GM18907 (cell line): ENCODE measurements at regions not wholly inside any gene's neighbourhood (a gene's known extent, or its start where the extent isn't known, plus 50 kb on each side); places are given as distances from the start of the nearest gene placed in this dataset.
"Not testable (repeated sequence)": the region's sequence is repeated elsewhere in the genome, so short reads cannot be mapped to it uniquely, and the experiment has no call there.

Experiments used
- ATAC-seq: cut with Tn5 transposase; IDR thresholded peaks from one replicate; pipeline ENCODE4 v1.9.1; 2021; ENCODE audit warnings: mild to moderate bottlenecking, moderate library complexity; ENCODE audit not compliant: unreplicated experiment

- no peak for ATAC-seq
Observed at GRCh38 chr13:22776394-22777186, 404.2 kb upstream of the SGCG start.

GRCh38 chr13:22777207-22777606 is 403.6 kb upstream of the SGCG start:
- no peak for ATAC-seq

- no peak for ATAC-seq
Observed at GRCh38 chr13:22789027-22789593, 391.7 kb upstream of the SGCG start.

- ATAC-seq = no peak
Observed at GRCh38 chr13:22789916-22790315, 390.9 kb upstream of the SGCG start.

- no peak for ATAC-seq
Observed at GRCh38 chr13:22793598-22794134, 387.1 kb upstream of the SGCG start.

- ATAC-seq = no peak
Observed at GRCh38 chr13:22800526-22801401, 380.0 kb upstream of the SGCG start.

- ATAC-seq = no peak
Observed at GRCh38 chr13:22801402-22802003, 379.3 kb upstream of the SGCG start.

- no peak for ATAC-seq
Observed at GRCh38 chr13:22812793-22813192, 368.0 kb upstream of the SGCG start.

- not testable (repeated sequence) for ATAC-seq
Observed at GRCh38 chr13:22813531-22814377, 367.0 kb upstream of the SGCG start.

GRCh38 chr13:22814433-22814832 is 366.3 kb upstream of the SGCG start:
- not testable (repeated sequence) for ATAC-seq

GRCh38 chr13:22821589-22821988 is 359.2 kb upstream of the SGCG start:
- ATAC-seq = no peak

- ATAC-seq = no peak
Observed at GRCh38 chr13:22825186-22825585, 355.6 kb upstream of the SGCG start.

- no peak for ATAC-seq
Observed at GRCh38 chr13:22828081-22828480, 352.7 kb upstream of the SGCG start.

GRCh38 chr13:22836475-22836874 is 344.3 kb upstream of the SGCG start:
- ATAC-seq = no peak

- ATAC-seq = no peak
Observed at GRCh38 chr13:22837980-22838647, 342.7 kb upstream of the SGCG start.

GRCh38 chr13:22839603-22840530 is 340.9 kb upstream of the SGCG start:
- ATAC-seq = no peak

- ATAC-seq = no peak
Observed at GRCh38 chr13:22846551-22846950, 334.2 kb upstream of the SGCG start.

- no peak for ATAC-seq
Observed at GRCh38 chr13:22848539-22849052, 332.2 kb upstream of the SGCG start.
